ENCODE measurements at regions not wholly inside any gene's neighbourhood (a gene's known extent, or its start where the extent isn't known, plus 50 kb on each side); places are given as distances from the start of the nearest gene placed in this dataset.
A peak's percentile ranks its signal among the peaks of the same experiment; 100 is the strongest.

GRCh38 chr7:1320616-1321240, 88.1 kb downstream of the UNCX start:
- no peak for DNase-seq (ENCODE audit: low spot score)

- no peak for DNase-seq (ENCODE audit: low spot score)
Observed at GRCh38 chr7:1321411-1322239, 89.0 kb downstream of the UNCX start.

- no peak for DNase-seq (ENCODE audit: low spot score)
Observed at GRCh38 chr7:1322240-1323110, 89.8 kb downstream of the UNCX start.

GRCh38 chr7:1323178-1324027, 90.7 kb downstream of the UNCX start:
- peak; percentile 65 for DNase-seq (ENCODE audit: low spot score)

GRCh38 chr7:1324028-1324900, 91.6 kb downstream of the UNCX start:
- DNase-seq (ENCODE audit: low spot score) = peak; percentile 14

GRCh38 chr7:1325246-1325645, 92.6 kb downstream of the UNCX start:
- no peak for DNase-seq (ENCODE audit: low spot score)

GRCh38 chr7:1325646-1326510, 93.2 kb downstream of the UNCX start:
- DNase-seq (ENCODE audit: low spot score) = no peak

- no peak for DNase-seq (ENCODE audit: low spot score)
Observed at GRCh38 chr7:1326511-1326785, 93.8 kb downstream of the UNCX start.

- no peak for DNase-seq (ENCODE audit: low spot score)
Observed at GRCh38 chr7:1329261-1329660, 96.6 kb downstream of the UNCX start.

GRCh38 chr7:1329966-1330800, 97.5 kb downstream of the UNCX start:
- no peak for DNase-seq (ENCODE audit: low spot score)

- no peak for DNase-seq (ENCODE audit: low spot score)
Observed at GRCh38 chr7:1330801-1331425, 98.2 kb downstream of the UNCX start.

GRCh38 chr7:1331561-1332467, 99.1 kb downstream of the UNCX start:
- no peak for DNase-seq (ENCODE audit: low spot score)

GRCh38 chr7:1336509-1336908, 103.8 kb downstream of the UNCX start:
- no peak for DNase-seq (ENCODE audit: low spot score)

- DNase-seq (ENCODE audit: low spot score) = no peak
Observed at GRCh38 chr7:1339611-1340010, 106.9 kb downstream of the UNCX start.

- DNase-seq (ENCODE audit: low spot score) = no peak
Observed at GRCh38 chr7:1340031-1340430, 107.4 kb downstream of the UNCX start.

- no peak for DNase-seq (ENCODE audit: low spot score)
Observed at GRCh38 chr7:1340461-1341360, 108.0 kb downstream of the UNCX start.
